ENCODE measurements at regions not wholly inside any gene's neighbourhood (a gene's known extent, or its start where the extent isn't known, plus 50 kb on each side); places are given as distances from the start of the nearest gene placed in this dataset.
"Not testable (repeated sequence)": the region's sequence is repeated elsewhere in the genome, so short reads cannot be mapped to it uniquely, and the experiment has no call there.

- Histone ChIP-seq H3K4me1 (ENCODE audit: control insufficient read depth, insufficient read depth, low read length) (no peaks in the 10 kb centered on the region), H3K9me3 (ENCODE audit: control insufficient read depth, low read depth, low read length) (no peaks in the 10 kb centered on the region), H3K27me3 (ENCODE audit: control insufficient read depth, insufficient read depth, low read length) (no peaks in the 10 kb centered on the region), H3K36me3 (ENCODE audit: control insufficient read depth, insufficient read depth, low read length) (no peaks in the 10 kb centered on the region), H3K4me3 (ENCODE audit: low read length) (no peak overlapping the region), H3K27ac (ENCODE audit: low read length) (no peak overlapping the region)
- DNase-seq = no peak
- WGBS (ENCODE audit: insufficient coverage, low lambda C conversion rate) = no CpG with 5 or more reads among the region's 2 CpGs
Observed at GRCh38 chr13:50616101-50616500, 227.4 kb downstream of the DLEU7 start.

- Histone ChIP-seq H3K4me1 (ENCODE audit: control insufficient read depth, insufficient read depth, low read length) (no peaks in the 10 kb centered on the region), H3K9me3 (ENCODE audit: control insufficient read depth, low read depth, low read length) (no peaks in the 10 kb centered on the region), H3K36me3 (ENCODE audit: control insufficient read depth, insufficient read depth, low read length) (no peaks in the 10 kb centered on the region), H3K4me3 (ENCODE audit: low read length) (no peak overlapping the region), H3K27ac (ENCODE audit: low read length) (no peak overlapping the region), H3K27me3 (ENCODE audit: control insufficient read depth, insufficient read depth, low read length) (no peaks in the 10 kb centered on the region)
- 100% methylated on average over 1 of the region's 3 CpGs for WGBS (ENCODE audit: insufficient coverage, low lambda C conversion rate)
- no peak for DNase-seq
Observed at GRCh38 chr13:50617134-50617721, 226.3 kb downstream of the DLEU7 start.

GRCh38 chr13:50618206-50618605, 225.3 kb downstream of the DLEU7 start:
- Histone ChIP-seq H3K27ac (ENCODE audit: low read length) (no peak overlapping the region), H3K27me3 (ENCODE audit: control insufficient read depth, insufficient read depth, low read length) (no peaks in the 10 kb centered on the region), H3K4me1 (ENCODE audit: control insufficient read depth, insufficient read depth, low read length) (no peaks in the 10 kb centered on the region), H3K4me3 (ENCODE audit: low read length) (no peak overlapping the region), H3K36me3 (ENCODE audit: control insufficient read depth, insufficient read depth, low read length) (no peaks in the 10 kb centered on the region), H3K9me3 (ENCODE audit: control insufficient read depth, low read depth, low read length) (no peaks in the 10 kb centered on the region)
- WGBS (ENCODE audit: insufficient coverage, low lambda C conversion rate) = 86% methylated on average over 3 of the region's 3 CpGs
- DNase-seq = no peak

- no peak overlapping the region for H3K27ac ChIP-seq (ENCODE audit: low read length)
- H3K27me3 ChIP-seq (ENCODE audit: control insufficient read depth, insufficient read depth, low read length) = no peaks in the 10 kb centered on the region
- no peak for DNase-seq
- WGBS (ENCODE audit: insufficient coverage, low lambda C conversion rate) = 100% methylated on average over 1 of the region's 3 CpGs
- no peaks in the 10 kb centered on the region for H3K9me3 ChIP-seq (ENCODE audit: control insufficient read depth, low read depth, low read length)
- no peaks in the 10 kb centered on the region for H3K4me1 ChIP-seq (ENCODE audit: control insufficient read depth, insufficient read depth, low read length)
- no peaks in the 10 kb centered on the region for H3K36me3 ChIP-seq (ENCODE audit: control insufficient read depth, insufficient read depth, low read length)
- H3K4me3 ChIP-seq (ENCODE audit: low read length) = no peak overlapping the region
Observed at GRCh38 chr13:50626101-50626547, 217.4 kb downstream of the DLEU7 start.

- WGBS (ENCODE audit: insufficient coverage, low lambda C conversion rate) = no CpG with 5 or more reads among the region's 1 CpG
- DNase-seq = peak; percentile 12 to 50
- Histone ChIP-seq H3K4me1 (ENCODE audit: control insufficient read depth, insufficient read depth, low read length) (no peaks in the 10 kb centered on the region), H3K4me3 (ENCODE audit: low read length) (no peak overlapping the region), H3K27ac (ENCODE audit: low read length) (no peak overlapping the region), H3K9me3 (ENCODE audit: control insufficient read depth, low read depth, low read length) (no peaks in the 10 kb centered on the region), H3K27me3 (ENCODE audit: control insufficient read depth, insufficient read depth, low read length) (no peaks in the 10 kb centered on the region), H3K36me3 (ENCODE audit: control insufficient read depth, insufficient read depth, low read length) (no peaks in the 10 kb centered on the region)
Observed at GRCh38 chr13:50627111-50627510, 216.4 kb downstream of the DLEU7 start.

GRCh38 chr13:50628512-50628911, 215.0 kb downstream of the DLEU7 start:
- H3K4me3 ChIP-seq (ENCODE audit: low read length); H3K27ac ChIP-seq (ENCODE audit: low read length); DNase-seq; H3K4me1 ChIP-seq (ENCODE audit: control insufficient read depth, insufficient read depth, low read length); H3K36me3 ChIP-seq (ENCODE audit: control insufficient read depth, insufficient read depth, low read length); H3K27me3 ChIP-seq (ENCODE audit: control insufficient read depth, insufficient read depth, low read length); H3K9me3 ChIP-seq (ENCODE audit: control insufficient read depth, low read depth, low read length): not testable (repeated sequence)
- WGBS (ENCODE audit: insufficient coverage, low lambda C conversion rate) = no CpG with 5 or more reads among the region's 3 CpGs

- Histone ChIP-seq H3K9me3 (ENCODE audit: control insufficient read depth, low read depth, low read length) (no peaks in the 10 kb centered on the region), H3K4me1 (ENCODE audit: control insufficient read depth, insufficient read depth, low read length) (no peaks in the 10 kb centered on the region), H3K27me3 (ENCODE audit: control insufficient read depth, insufficient read depth, low read length) (no peaks in the 10 kb centered on the region), H3K27ac (ENCODE audit: low read length) (no peak overlapping the region), H3K36me3 (ENCODE audit: control insufficient read depth, insufficient read depth, low read length) (no peaks in the 10 kb centered on the region), H3K4me3 (ENCODE audit: low read length) (no peak overlapping the region)
- DNase-seq = no peak
- WGBS (ENCODE audit: insufficient coverage, low lambda C conversion rate) = 44% methylated on average over 2 of the region's 3 CpGs
Observed at GRCh38 chr13:50629497-50629896, 214.0 kb downstream of the DLEU7 start.

GRCh38 chr13:50629966-50630365, 213.5 kb downstream of the DLEU7 start:
- Histone ChIP-seq H3K27ac (ENCODE audit: low read length) (no peak overlapping the region), H3K4me1 (ENCODE audit: control insufficient read depth, insufficient read depth, low read length) (no peaks in the 10 kb centered on the region), H3K4me3 (ENCODE audit: low read length) (no peak overlapping the region), H3K27me3 (ENCODE audit: control insufficient read depth, insufficient read depth, low read length) (no peaks in the 10 kb centered on the region), H3K36me3 (ENCODE audit: control insufficient read depth, insufficient read depth, low read length) (no peaks in the 10 kb centered on the region), H3K9me3 (ENCODE audit: control insufficient read depth, low read depth, low read length) (no peaks in the 10 kb centered on the region)
- WGBS (ENCODE audit: insufficient coverage, low lambda C conversion rate) = 100% methylated on average over 1 of the region's 4 CpGs
- DNase-seq = no peak

- Histone ChIP-seq H3K27ac (ENCODE audit: low read length) (no peak overlapping the region), H3K36me3 (ENCODE audit: control insufficient read depth, insufficient read depth, low read length) (no peaks in the 10 kb centered on the region), H3K27me3 (ENCODE audit: control insufficient read depth, insufficient read depth, low read length) (no peaks in the 10 kb centered on the region), H3K4me3 (ENCODE audit: low read length) (no peak overlapping the region), H3K9me3 (ENCODE audit: control insufficient read depth, low read depth, low read length) (no peaks in the 10 kb centered on the region), H3K4me1 (ENCODE audit: control insufficient read depth, insufficient read depth, low read length) (peaks cover 5% of the 10 kb centered on the region)
- WGBS (ENCODE audit: insufficient coverage, low lambda C conversion rate) = no CpG with 5 or more reads among the region's 3 CpGs
- no peak for DNase-seq
Observed at GRCh38 chr13:50631041-50631440, 212.5 kb downstream of the DLEU7 start.

GRCh38 chr13:50634339-50634738, 209.2 kb downstream of the DLEU7 start:
- Histone ChIP-seq H3K9me3 (ENCODE audit: control insufficient read depth, low read depth, low read length) (no peaks in the 10 kb centered on the region), H3K4me3 (ENCODE audit: low read length) (no peak overlapping the region), H3K4me1 (ENCODE audit: control insufficient read depth, insufficient read depth, low read length) (peaks cover 7% of the 10 kb centered on the region), H3K27me3 (ENCODE audit: control insufficient read depth, insufficient read depth, low read length) (no peaks in the 10 kb centered on the region), H3K27ac (ENCODE audit: low read length) (no peak overlapping the region), H3K36me3 (ENCODE audit: control insufficient read depth, insufficient read depth, low read length) (no peaks in the 10 kb centered on the region)
- DNase-seq = no peak
- no CpG with 5 or more reads among the region's 3 CpGs for WGBS (ENCODE audit: insufficient coverage, low lambda C conversion rate)

GRCh38 chr13:50635504-50635903, 208.0 kb downstream of the DLEU7 start:
- no CpG with 5 or more reads among the region's 3 CpGs for WGBS (ENCODE audit: insufficient coverage, low lambda C conversion rate)
- Histone ChIP-seq H3K9me3 (ENCODE audit: control insufficient read depth, low read depth, low read length) (no peaks in the 10 kb centered on the region), H3K27me3 (ENCODE audit: control insufficient read depth, insufficient read depth, low read length) (no peaks in the 10 kb centered on the region), H3K4me3 (ENCODE audit: low read length) (no peak overlapping the region), H3K4me1 (ENCODE audit: control insufficient read depth, insufficient read depth, low read length) (peaks cover 7% of the 10 kb centered on the region), H3K36me3 (ENCODE audit: control insufficient read depth, insufficient read depth, low read length) (no peaks in the 10 kb centered on the region), H3K27ac (ENCODE audit: low read length) (peak overlapping the region; percentile 26)
- DNase-seq = peak; percentile 26 to 42
